MM.1S (cell line): ENCODE measurements at regions not wholly inside any gene's neighbourhood (a gene's known extent, or its start where the extent isn't known, plus 50 kb on each side); places are given as distances from the start of the nearest gene placed in this dataset.
"Not testable (repeated sequence)": the region's sequence is repeated elsewhere in the genome, so short reads cannot be mapped to it uniquely, and the experiment has no call there.

Source experiments
- CTCF ChIP-seq: fragments of 300-600 bp; sonication (generic); IDR thresholded peaks from 2 replicates; pipeline ENCODE4 v1.5.1; 2016; ENCODE audit warnings: antibody characterized with exemption, low read length, mixed read lengths
- EZH2 ChIP-seq: fragments of 300-600 bp; sonication (generic); optimal IDR thresholded peaks from 2 replicates; pipeline ENCODE3; 2017; ENCODE audit warnings: low read depth, mild to moderate bottlenecking, antibody characterized with exemption, low read length, mixed read lengths
- EZH2phosphoT487 ChIP-seq: fragments of 300-600 bp; sonication (generic); IDR thresholded peaks from 2 replicates; pipeline ENCODE4 v1.6.1; 2018; ENCODE audit warnings: antibody characterized with exemption, low read length

GRCh38 chr13:81871751-81872325 is 1530.9 kb upstream of the SPRY2 start:
- not testable (repeated sequence) for TF ChIP-seq CTCF, EZH2phosphoT487, EZH2
